ENCODE measurements at regions not wholly inside any gene's neighbourhood (a gene's known extent, or its start where the extent isn't known, plus 50 kb on each side); places are given as distances from the start of the nearest gene placed in this dataset.

DNA sequence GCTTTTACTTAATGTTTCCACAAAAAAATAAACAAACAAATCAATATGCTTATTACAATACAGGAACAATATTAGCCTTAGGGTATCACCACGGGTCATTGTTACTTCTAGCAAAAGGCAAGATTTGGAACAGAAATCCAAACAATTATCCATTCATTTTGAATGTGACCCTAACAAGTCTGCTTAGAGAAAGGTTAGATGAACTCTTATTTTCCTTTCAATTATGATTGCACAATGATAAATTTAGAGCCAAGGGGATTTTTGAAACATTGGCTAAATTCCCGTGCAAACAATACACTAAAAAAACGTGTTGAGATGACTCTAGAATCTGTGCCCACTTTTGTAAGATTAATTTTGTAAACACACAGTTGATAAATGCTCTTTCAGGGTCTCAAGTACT, 474.7 kb downstream of the PCDH7 start:
- no peak for TF ChIP-seq EZH2 (IDR thresholded peaks at IDR 0.05; ENCODE audit: borderline replicate concordance, low read length)
- TF ChIP-seq, protein P1, sequence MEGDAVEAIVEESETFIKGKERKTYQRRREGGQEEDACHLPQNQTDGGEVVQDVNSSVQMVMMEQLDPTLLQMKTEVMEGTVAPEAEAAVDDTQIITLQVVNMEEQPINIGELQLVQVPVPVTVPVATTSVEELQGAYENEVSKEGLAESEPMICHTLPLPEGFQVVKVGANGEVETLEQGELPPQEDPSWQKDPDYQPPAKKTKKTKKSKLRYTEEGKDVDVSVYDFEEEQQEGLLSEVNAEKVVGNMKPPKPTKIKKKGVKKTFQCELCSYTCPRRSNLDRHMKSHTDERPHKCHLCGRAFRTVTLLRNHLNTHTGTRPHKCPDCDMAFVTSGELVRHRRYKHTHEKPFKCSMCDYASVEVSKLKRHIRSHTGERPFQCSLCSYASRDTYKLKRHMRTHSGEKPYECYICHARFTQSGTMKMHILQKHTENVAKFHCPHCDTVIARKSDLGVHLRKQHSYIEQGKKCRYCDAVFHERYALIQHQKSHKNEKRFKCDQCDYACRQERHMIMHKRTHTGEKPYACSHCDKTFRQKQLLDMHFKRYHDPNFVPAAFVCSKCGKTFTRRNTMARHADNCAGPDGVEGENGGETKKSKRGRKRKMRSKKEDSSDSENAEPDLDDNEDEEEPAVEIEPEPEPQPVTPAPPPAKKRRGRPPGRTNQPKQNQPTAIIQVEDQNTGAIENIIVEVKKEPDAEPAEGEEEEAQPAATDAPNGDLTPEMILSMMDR (IDR thresholded peaks at IDR 0.05; ENCODE audit: low read length) = no peak

Measured in OCI-LY1 (cell line).